Fibroblast of villous mesenchyme (primary cell): ENCODE measurements at regions not wholly inside any gene's neighbourhood (a gene's known extent, or its start where the extent isn't known, plus 50 kb on each side); places are given as distances from the start of the nearest gene placed in this dataset.

Experiments used
- DNase-seq: peaks from one replicate; pipeline ENCODE4 v3.0.0-alpha.2; 2010; ENCODE audit warnings: low read depth
- H3K4me3 ChIP-seq: 2 replicates; pipeline ENCODE4 v1.5.1; 2011; ENCODE audit warnings: low read depth, mild to moderate bottlenecking, low read length
- TF ChIP-seq, protein P1 (sequence below): IDR thresholded peaks from 2 replicates; pipeline ENCODE4 v1.5.1; 2012; ENCODE audit warnings: low read depth, mild to moderate bottlenecking, low read length; ENCODE audit not compliant: insufficient read depth

DNA sequence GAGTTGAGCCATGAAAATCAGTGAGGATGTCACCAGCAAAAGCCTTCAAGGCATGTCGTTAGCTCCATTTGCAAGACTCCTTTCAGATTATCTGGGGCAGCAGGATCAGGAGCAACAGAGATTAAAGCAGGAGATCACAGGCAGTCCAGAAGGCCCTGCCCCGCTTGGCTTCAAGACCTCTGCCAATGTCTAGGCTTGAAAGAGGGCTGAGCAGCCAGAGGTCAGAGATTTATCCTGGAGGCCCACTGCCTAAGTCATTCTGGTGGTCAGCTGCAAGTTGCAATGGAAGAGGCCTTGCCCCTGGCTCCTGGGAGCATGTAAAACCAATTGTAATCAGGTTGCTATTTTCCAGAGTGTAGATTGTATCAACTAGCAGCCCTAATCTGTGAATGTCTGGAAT lies 416.5 kb downstream of the BCL11A start:
- TF ChIP-seq, protein P1, sequence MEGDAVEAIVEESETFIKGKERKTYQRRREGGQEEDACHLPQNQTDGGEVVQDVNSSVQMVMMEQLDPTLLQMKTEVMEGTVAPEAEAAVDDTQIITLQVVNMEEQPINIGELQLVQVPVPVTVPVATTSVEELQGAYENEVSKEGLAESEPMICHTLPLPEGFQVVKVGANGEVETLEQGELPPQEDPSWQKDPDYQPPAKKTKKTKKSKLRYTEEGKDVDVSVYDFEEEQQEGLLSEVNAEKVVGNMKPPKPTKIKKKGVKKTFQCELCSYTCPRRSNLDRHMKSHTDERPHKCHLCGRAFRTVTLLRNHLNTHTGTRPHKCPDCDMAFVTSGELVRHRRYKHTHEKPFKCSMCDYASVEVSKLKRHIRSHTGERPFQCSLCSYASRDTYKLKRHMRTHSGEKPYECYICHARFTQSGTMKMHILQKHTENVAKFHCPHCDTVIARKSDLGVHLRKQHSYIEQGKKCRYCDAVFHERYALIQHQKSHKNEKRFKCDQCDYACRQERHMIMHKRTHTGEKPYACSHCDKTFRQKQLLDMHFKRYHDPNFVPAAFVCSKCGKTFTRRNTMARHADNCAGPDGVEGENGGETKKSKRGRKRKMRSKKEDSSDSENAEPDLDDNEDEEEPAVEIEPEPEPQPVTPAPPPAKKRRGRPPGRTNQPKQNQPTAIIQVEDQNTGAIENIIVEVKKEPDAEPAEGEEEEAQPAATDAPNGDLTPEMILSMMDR, result no peak
- no peak for DNase-seq
- H3K4me3 ChIP-seq, result no peak overlapping the region

DNA sequence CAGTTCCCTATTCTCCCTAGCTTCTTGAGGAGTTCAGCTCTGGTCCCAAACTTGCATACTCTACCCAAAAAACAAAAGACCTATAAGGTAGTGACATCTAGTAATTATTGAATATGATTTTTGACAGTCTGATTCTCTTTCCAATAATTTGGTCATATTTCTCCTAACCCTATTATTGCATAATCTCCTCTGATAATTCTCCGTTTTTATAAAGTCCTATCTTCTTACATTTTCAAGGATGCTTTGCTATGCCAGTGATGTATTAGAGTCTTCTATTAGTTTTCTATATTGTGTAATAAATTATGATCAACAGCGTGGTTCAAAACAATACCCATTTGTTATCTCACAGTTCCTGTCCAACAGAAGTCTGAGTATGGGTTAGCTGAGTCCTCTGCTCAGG lies 426.3 kb downstream of the BCL11A start:
- DNase-seq, result no peak
- H3K4me3 ChIP-seq, result no peak overlapping the region
- TF ChIP-seq, protein P1, result no peak

DNA sequence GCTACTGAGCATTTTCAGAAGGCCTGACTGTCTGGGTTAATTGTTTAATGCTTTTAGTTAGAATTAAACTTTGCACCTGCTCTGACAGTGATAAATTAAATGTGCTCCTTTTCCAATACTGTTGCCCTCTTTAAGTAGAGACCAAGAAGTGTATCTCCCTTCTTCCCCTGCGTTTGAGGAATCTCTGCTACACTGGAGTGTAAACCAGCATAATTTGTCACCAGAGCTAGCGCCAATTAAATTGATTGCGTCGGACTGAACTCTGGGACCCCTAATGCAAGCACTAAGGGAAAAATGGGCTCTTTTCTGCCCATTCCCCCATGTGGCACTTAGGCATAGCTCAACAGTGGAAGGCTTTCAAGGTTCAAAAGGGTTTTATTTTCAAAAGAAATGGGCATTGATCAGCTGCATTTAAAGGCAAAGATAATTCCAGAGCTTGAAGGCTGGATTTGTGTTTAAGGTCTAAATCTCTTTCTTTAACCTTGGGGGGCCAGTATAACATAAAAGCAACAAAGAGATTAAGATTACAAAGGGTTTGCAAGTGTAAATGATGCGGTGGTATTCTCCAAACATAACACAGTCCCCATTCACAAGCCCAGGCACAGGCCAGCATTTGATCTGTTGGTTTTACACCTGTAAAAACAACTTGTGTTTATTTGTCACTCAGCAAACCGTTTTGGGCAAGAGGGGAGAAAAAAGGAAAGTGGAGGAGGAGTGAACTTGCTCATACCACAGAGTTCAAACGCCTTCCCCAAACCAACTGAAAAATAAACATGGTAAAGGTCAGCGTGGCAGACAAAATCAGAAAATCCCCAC lies 427.6 kb downstream of the BCL11A start:
- no peak for DNase-seq
- H3K4me3 ChIP-seq, result no peak overlapping the region
- TF ChIP-seq, protein P1, result no peak

DNA sequence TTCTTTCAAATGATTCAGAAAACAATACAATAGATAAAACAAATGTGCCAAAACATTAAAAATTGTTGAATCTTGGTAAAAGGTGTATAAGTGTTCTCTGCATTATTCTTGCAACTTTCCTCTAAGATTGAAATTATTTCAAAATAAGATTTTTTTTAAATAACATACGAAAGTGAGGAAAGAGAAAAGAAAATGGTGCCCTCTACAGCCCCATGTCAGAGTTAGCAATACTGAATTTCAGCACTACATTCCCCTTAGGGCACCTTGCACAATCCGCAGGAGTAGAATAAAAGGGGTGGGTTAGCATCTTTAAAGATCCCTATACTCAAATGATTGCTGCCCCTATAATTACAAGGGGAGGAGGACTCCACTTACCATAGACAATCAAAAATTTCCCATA lies 433.7 kb downstream of the BCL11A start:
- no peak overlapping the region for H3K4me3 ChIP-seq
- TF ChIP-seq, protein P1, result no peak
- DNase-seq, result no peak

DNA sequence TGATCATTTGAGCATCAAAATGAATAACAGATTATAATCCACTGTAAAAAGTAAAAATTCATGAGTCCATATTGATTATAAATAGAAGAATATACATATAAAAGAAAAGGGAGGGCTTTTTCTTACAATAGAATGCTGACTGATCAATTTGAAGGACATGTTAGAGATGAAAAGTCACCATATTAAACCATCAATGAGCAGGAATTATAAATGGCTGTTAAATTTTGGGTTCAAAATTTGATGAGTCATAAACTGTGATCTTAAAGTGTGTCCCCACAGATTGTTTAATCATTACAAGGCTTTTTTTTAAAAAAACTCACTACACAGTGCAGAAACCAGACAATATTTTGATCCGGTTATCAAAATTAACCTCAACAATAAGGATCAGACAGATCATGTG lies 434.5 kb downstream of the BCL11A start:
- H3K4me3 ChIP-seq, result no peak overlapping the region
- DNase-seq, result no peak
- TF ChIP-seq, protein P1, result no peak

DNA sequence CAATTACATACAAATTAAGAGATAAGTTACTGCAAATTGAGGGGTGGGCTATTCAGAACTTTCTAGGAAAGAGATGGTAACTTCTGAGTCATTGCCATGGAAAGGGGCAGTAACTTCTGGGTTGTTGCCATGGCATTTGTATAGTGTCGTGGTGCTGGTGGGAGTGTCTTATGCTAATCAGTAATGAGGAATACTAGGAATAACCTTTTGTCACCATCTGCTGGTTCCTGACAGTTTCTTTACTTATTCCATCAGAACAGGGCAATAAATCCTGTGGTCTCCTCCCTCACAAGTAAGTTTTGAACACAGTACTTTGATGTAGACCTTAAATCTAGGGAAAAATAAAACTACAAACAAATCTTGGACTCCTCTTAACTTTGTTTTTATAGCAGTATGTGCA lies 435.4 kb downstream of the BCL11A start:
- no peak for DNase-seq

More for the DNA sequence above, 435.4 kb downstream of the BCL11A start:
- no peak overlapping the region for H3K4me3 ChIP-seq
- TF ChIP-seq, protein P1, result no peak
